ENCODE measurements at regions not wholly inside any gene's neighbourhood (a gene's known extent, or its start where the extent isn't known, plus 50 kb on each side); places are given as distances from the start of the nearest gene placed in this dataset.
"Not testable (repeated sequence)": the region's sequence is repeated elsewhere in the genome, so short reads cannot be mapped to it uniquely, and the experiment has no call there.

- peaks cover 63% of the 10 kb centered on the region for H3K4me1 Mint-ChIP-seq (ENCODE audit: low read depth)
- no peaks in the 10 kb centered on the region for H3K27me3 Mint-ChIP-seq (ENCODE audit: low read depth)
- H3K27ac Mint-ChIP-seq: peak overlapping the region; percentile 13
- DNase-seq (ENCODE audit: low spot score): no peak
- peak overlapping the region; percentile 8 for H3K4me3 Mint-ChIP-seq
- H3K36me3 Mint-ChIP-seq (ENCODE audit: low read depth): no peaks in the 10 kb centered on the region
- peaks cover 4% of the 10 kb centered on the region for H3K9me3 Mint-ChIP-seq
These were observed 204.5 kb upstream of the CXCR4 start for GRCh38 chr2:136322428-136322827.

GRCh38 chr2:136319651-136320050 lies 201.7 kb upstream of the CXCR4 start:
- H3K27ac Mint-ChIP-seq: peak overlapping the region; percentile 44
- no peaks in the 10 kb centered on the region for H3K36me3 Mint-ChIP-seq (ENCODE audit: low read depth)
- no peak for DNase-seq (ENCODE audit: low spot score)
- no peak overlapping the region for H3K4me3 Mint-ChIP-seq
- H3K27me3 Mint-ChIP-seq (ENCODE audit: low read depth): no peaks in the 10 kb centered on the region
- peaks cover 3% of the 10 kb centered on the region for H3K9me3 Mint-ChIP-seq
- H3K4me1 Mint-ChIP-seq (ENCODE audit: low read depth): peaks cover 42% of the 10 kb centered on the region

GRCh38 chr2:136319237-136319636 lies 201.3 kb upstream of the CXCR4 start:
- peak; percentile 56 for DNase-seq (ENCODE audit: low spot score)
- Mint-ChIP-seq H3K36me3 (ENCODE audit: low read depth) (no peaks in the 10 kb centered on the region), H3K4me1 (ENCODE audit: low read depth) (peaks cover 39% of the 10 kb centered on the region), H3K9me3 (no peaks in the 10 kb centered on the region), H3K27ac (peak overlapping the region; percentile 44), H3K4me3 (no peak overlapping the region), H3K27me3 (ENCODE audit: low read depth) (no peaks in the 10 kb centered on the region)

- H3K4me1 Mint-ChIP-seq (ENCODE audit: low read depth): peaks cover 29% of the 10 kb centered on the region
- H3K4me3 Mint-ChIP-seq: no peak overlapping the region
These were observed 196.3 kb upstream of the CXCR4 start for GRCh38 chr2:136314240-136314639.

GRCh38 chr2:136312568-136312967 lies 194.6 kb upstream of the CXCR4 start:
- H3K9me3 Mint-ChIP-seq; H3K36me3 Mint-ChIP-seq (ENCODE audit: low read depth); DNase-seq (ENCODE audit: low spot score); H3K27ac Mint-ChIP-seq; H3K4me3 Mint-ChIP-seq; H3K27me3 Mint-ChIP-seq (ENCODE audit: low read depth): not testable (repeated sequence)
- H3K4me1 Mint-ChIP-seq (ENCODE audit: low read depth): peaks cover 22% of the 10 kb centered on the region

More at GRCh38 chr2:136314240-136314639, 196.3 kb upstream of the CXCR4 start:
- Mint-ChIP-seq H3K36me3 (ENCODE audit: low read depth) (no peaks in the 10 kb centered on the region), H3K27ac (no peak overlapping the region), H3K9me3 (no peaks in the 10 kb centered on the region), H3K27me3 (ENCODE audit: low read depth) (no peaks in the 10 kb centered on the region)
- DNase-seq (ENCODE audit: low spot score): no peak

- H3K27me3 Mint-ChIP-seq (ENCODE audit: low read depth): no peaks in the 10 kb centered on the region
- H3K27ac Mint-ChIP-seq: peak overlapping the region; percentile 38
- peak; percentile 60 for DNase-seq (ENCODE audit: low spot score)
- H3K36me3 Mint-ChIP-seq (ENCODE audit: low read depth): no peaks in the 10 kb centered on the region
- H3K4me3 Mint-ChIP-seq: no peak overlapping the region
- peaks cover 24% of the 10 kb centered on the region for H3K4me1 Mint-ChIP-seq (ENCODE audit: low read depth)
- no peaks in the 10 kb centered on the region for H3K9me3 Mint-ChIP-seq
These were observed 193.1 kb upstream of the CXCR4 start for GRCh38 chr2:136310797-136311603.

- Mint-ChIP-seq H3K27me3 (ENCODE audit: low read depth) (no peaks in the 10 kb centered on the region), H3K4me1 (ENCODE audit: low read depth) (peaks cover 33% of the 10 kb centered on the region), H3K9me3 (no peaks in the 10 kb centered on the region), H3K27ac (no peak overlapping the region), H3K4me3 (no peak overlapping the region), H3K36me3 (ENCODE audit: low read depth) (no peaks in the 10 kb centered on the region)
- peak; percentile 26 for DNase-seq (ENCODE audit: low spot score)
These were observed 192.1 kb upstream of the CXCR4 start for GRCh38 chr2:136310005-136310495.

- Mint-ChIP-seq H3K27ac (no peak overlapping the region), H3K27me3 (ENCODE audit: low read depth) (no peaks in the 10 kb centered on the region), H3K4me1 (ENCODE audit: low read depth) (peaks cover 32% of the 10 kb centered on the region), H3K4me3 (no peak overlapping the region), H3K9me3 (no peaks in the 10 kb centered on the region), H3K36me3 (ENCODE audit: low read depth) (no peaks in the 10 kb centered on the region)
- no peak for DNase-seq (ENCODE audit: low spot score)
These were observed 190.7 kb upstream of the CXCR4 start for GRCh38 chr2:136308611-136309010.

GRCh38 chr2:136306836-136307235 lies 188.9 kb upstream of the CXCR4 start:
- no peak overlapping the region for H3K27ac Mint-ChIP-seq
- H3K27me3 Mint-ChIP-seq (ENCODE audit: low read depth): no peaks in the 10 kb centered on the region
- no peaks in the 10 kb centered on the region for H3K36me3 Mint-ChIP-seq (ENCODE audit: low read depth)
- no peaks in the 10 kb centered on the region for H3K9me3 Mint-ChIP-seq
- no peak for DNase-seq (ENCODE audit: low spot score)
- H3K4me1 Mint-ChIP-seq (ENCODE audit: low read depth): peaks cover 31% of the 10 kb centered on the region
- no peak overlapping the region for H3K4me3 Mint-ChIP-seq

GRCh38 chr2:136305517-136306192 lies 187.7 kb upstream of the CXCR4 start:
- no peak overlapping the region for H3K4me3 Mint-ChIP-seq
- peaks cover 21% of the 10 kb centered on the region for H3K4me1 Mint-ChIP-seq (ENCODE audit: low read depth)
- H3K27me3 Mint-ChIP-seq (ENCODE audit: low read depth): no peaks in the 10 kb centered on the region
- no peaks in the 10 kb centered on the region for H3K36me3 Mint-ChIP-seq (ENCODE audit: low read depth)
- H3K27ac Mint-ChIP-seq: peak overlapping the region; percentile 34
- H3K9me3 Mint-ChIP-seq: no peaks in the 10 kb centered on the region
- DNase-seq (ENCODE audit: low spot score): peak; percentile 68

GRCh38 chr2:136301006-136301405 lies 183.1 kb upstream of the CXCR4 start:
- Mint-ChIP-seq H3K27ac (no peak overlapping the region), H3K9me3 (no peaks in the 10 kb centered on the region), H3K4me3 (no peak overlapping the region), H3K27me3 (ENCODE audit: low read depth) (no peaks in the 10 kb centered on the region), H3K4me1 (ENCODE audit: low read depth) (peaks cover 22% of the 10 kb centered on the region), H3K36me3 (ENCODE audit: low read depth) (no peaks in the 10 kb centered on the region)
- no peak for DNase-seq (ENCODE audit: low spot score)

- no peaks in the 10 kb centered on the region for H3K27me3 Mint-ChIP-seq (ENCODE audit: low read depth)
- no peak overlapping the region for H3K4me3 Mint-ChIP-seq
- no peaks in the 10 kb centered on the region for H3K36me3 Mint-ChIP-seq (ENCODE audit: low read depth)
- DNase-seq (ENCODE audit: low spot score): no peak
- H3K9me3 Mint-ChIP-seq: no peaks in the 10 kb centered on the region
- H3K4me1 Mint-ChIP-seq (ENCODE audit: low read depth): peaks cover 6% of the 10 kb centered on the region
- H3K27ac Mint-ChIP-seq: no peak overlapping the region
These were observed 180.7 kb upstream of the CXCR4 start for GRCh38 chr2:136298631-136299030.

GRCh38 chr2:136297994-136298393 lies 180.0 kb upstream of the CXCR4 start:
- DNase-seq (ENCODE audit: low spot score): no peak
- Mint-ChIP-seq H3K27me3 (ENCODE audit: low read depth) (no peaks in the 10 kb centered on the region), H3K9me3 (no peaks in the 10 kb centered on the region), H3K4me3 (no peak overlapping the region), H3K4me1 (ENCODE audit: low read depth) (peaks cover 6% of the 10 kb centered on the region), H3K27ac (no peak overlapping the region), H3K36me3 (ENCODE audit: low read depth) (no peaks in the 10 kb centered on the region)

GRCh38 chr2:136297312-136297711 lies 179.4 kb upstream of the CXCR4 start:
- Mint-ChIP-seq H3K4me1 (ENCODE audit: low read depth) (peaks cover 13% of the 10 kb centered on the region), H3K27ac (no peak overlapping the region), H3K27me3 (ENCODE audit: low read depth) (no peaks in the 10 kb centered on the region), H3K4me3 (no peak overlapping the region), H3K36me3 (ENCODE audit: low read depth) (no peaks in the 10 kb centered on the region), H3K9me3 (no peaks in the 10 kb centered on the region)
- no peak for DNase-seq (ENCODE audit: low spot score)
